OCI-LY7 (cell line): ENCODE measurements at regions not wholly inside any gene's neighbourhood (a gene's known extent, or its start where the extent isn't known, plus 50 kb on each side); places are given as distances from the start of the nearest gene placed in this dataset.
"Not testable (repeated sequence)": the region's sequence is repeated elsewhere in the genome, so short reads cannot be mapped to it uniquely, and the experiment has no call there.

Experiments used
- BruUV-seq: library from RNA; stranded (reverse); fragments of 400-500 nt; replicated peaks from 2 replicates; lab custom pipeline; 2021; lab: Mats Ljungman, UMichigan
- CTCF ChIA-PET: fragments of 300-600 bp; sonication (Branson Sonifier 250); formaldehyde crosslinking; loops from one replicate; lab custom pipeline; 2022; ENCODE audit warnings: antibody characterized with exemption; ENCODE audit not compliant: unreplicated experiment; lab: Charles Lee
- POLR2A ChIA-PET: fragments of 300-600 bp; sonication (Branson Sonifier 250); formaldehyde crosslinking; loops from one replicate; lab custom pipeline; 2022; ENCODE audit warnings: antibody characterized with exemption; lab: Charles Lee
- DNase-seq: peaks from one replicate; pipeline ENCODE4 v3.0.0-alpha.2; 2015; ENCODE audit warnings: low spot score
- H2AFZ ChIP-seq: fragments of 200-600 bp; sonication (generic), shearing (Covaris generic); 2 replicates; pipeline ENCODE4 v1.6.1; 2014; ENCODE audit warnings: mild to moderate bottlenecking, antibody characterized with exemption, low read length, moderate library complexity
- H3K27ac ChIP-seq: fragments of 200-600 bp; sonication (generic); 2 replicates; pipeline ENCODE4 v1.5.1; 2014; ENCODE audit warnings: mixed run types, low read depth, mild to moderate bottlenecking, moderate library complexity, low read length, inconsistent platforms; ENCODE audit not compliant: poor library complexity, severe bottlenecking
- H3K36me3 ChIP-seq: fragments of 200-600 bp; sonication (generic); 2 replicates; pipeline ENCODE4 v1.6.1; 2014; ENCODE audit warnings: mild to moderate bottlenecking, antibody characterized with exemption, low read length, moderate library complexity, mixed read lengths; ENCODE audit not compliant: insufficient read depth
- H3K4me1 ChIP-seq: fragments of 200-600 bp; sonication (generic); 2 replicates; pipeline ENCODE4 v1.5.1; 2014; ENCODE audit warnings: mild to moderate bottlenecking, low read length; ENCODE audit not compliant: insufficient read depth, poor library complexity, severe bottlenecking
- H3K4me2 ChIP-seq: fragments of 200-600 bp; sonication (generic); 2 replicates; pipeline ENCODE4 v1.6.1; 2014; ENCODE audit warnings: mild to moderate bottlenecking, low read length
- H3K4me3 ChIP-seq: fragments of 200-600 bp; sonication (generic); 2 replicates; pipeline ENCODE4 v1.5.1; 2014; ENCODE audit warnings: mild to moderate bottlenecking, low read depth, low read length; ENCODE audit not compliant: poor library complexity, severe bottlenecking
- H3K79me2 ChIP-seq: fragments of 200-600 bp; sonication (generic); 2 replicates; pipeline ENCODE4 v1.6.1; 2016; ENCODE audit warnings: low read depth, mild to moderate bottlenecking, low read length, moderate library complexity, mixed read lengths; ENCODE audit not compliant: insufficient read depth
- H3K9me2 ChIP-seq: fragments of 200-600 bp; sonication (generic); 2 replicates; pipeline ENCODE4 v1.6.1; 2016; ENCODE audit warnings: mild to moderate bottlenecking, low read length, mixed read lengths; ENCODE audit not compliant: insufficient read depth
- H3K9me3 ChIP-seq: fragments of 200-600 bp; sonication (generic); 2 replicates; pipeline ENCODE4 v1.6.1; 2014; ENCODE audit warnings: mild to moderate bottlenecking, mixed run types, low read length, mixed read lengths
- H4K20me1 ChIP-seq: fragments of 200-600 bp; sonication (generic); 2 replicates; pipeline ENCODE4 v1.6.1; 2014; ENCODE audit warnings: mild to moderate bottlenecking, antibody characterized with exemption, low read length, moderate library complexity, mixed read lengths; ENCODE audit not compliant: insufficient read depth
- EZH2phosphoT487 ChIP-seq: fragments of 200-600 bp; sonication (generic); IDR thresholded peaks from 2 replicates; pipeline ENCODE4 v1.6.1; 2018; ENCODE audit warnings: low read depth, borderline replicate concordance, mild to moderate bottlenecking, mixed run types, antibody characterized with exemption, low read length, moderate library complexity, mixed read lengths
- intact Hi-C: fragments of 100-400 bp; cut with micrococcal nuclease; formaldehyde crosslinking; loops from one replicate; pipeline ENCODE4 v1.10.0; 2022; ENCODE audit not compliant: unreplicated experiment
- TF ChIP-seq, protein P1 (sequence below): fragments of 200-600 bp; sonication (generic); conservative IDR thresholded peaks from 2 replicates; pipeline ENCODE4 v1.5.1; 2014; ENCODE audit warnings: mild to moderate bottlenecking, antibody characterized with exemption, low read length, moderate library complexity, mixed read lengths

DNA sequence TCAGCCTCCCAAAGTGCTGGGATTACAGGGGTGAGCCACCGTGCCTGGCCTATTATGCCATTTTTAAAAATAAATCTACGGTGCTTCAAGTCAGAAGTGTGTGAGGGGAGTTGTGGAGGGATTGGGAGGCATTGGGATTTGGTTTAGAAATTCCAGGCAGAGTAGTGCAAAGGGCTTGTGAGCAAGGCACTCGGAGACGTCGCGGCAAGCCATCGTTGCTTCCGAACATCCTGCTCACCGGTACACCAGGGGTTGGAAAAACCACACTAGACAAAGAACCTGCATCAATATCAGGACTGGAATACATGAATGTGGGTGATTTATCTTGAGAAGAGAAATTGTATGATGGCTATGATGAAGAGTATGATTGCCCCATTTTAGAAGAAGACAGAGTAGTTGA, 227.0 kb downstream of the ALG10 start:
- TF ChIP-seq, protein P1, sequence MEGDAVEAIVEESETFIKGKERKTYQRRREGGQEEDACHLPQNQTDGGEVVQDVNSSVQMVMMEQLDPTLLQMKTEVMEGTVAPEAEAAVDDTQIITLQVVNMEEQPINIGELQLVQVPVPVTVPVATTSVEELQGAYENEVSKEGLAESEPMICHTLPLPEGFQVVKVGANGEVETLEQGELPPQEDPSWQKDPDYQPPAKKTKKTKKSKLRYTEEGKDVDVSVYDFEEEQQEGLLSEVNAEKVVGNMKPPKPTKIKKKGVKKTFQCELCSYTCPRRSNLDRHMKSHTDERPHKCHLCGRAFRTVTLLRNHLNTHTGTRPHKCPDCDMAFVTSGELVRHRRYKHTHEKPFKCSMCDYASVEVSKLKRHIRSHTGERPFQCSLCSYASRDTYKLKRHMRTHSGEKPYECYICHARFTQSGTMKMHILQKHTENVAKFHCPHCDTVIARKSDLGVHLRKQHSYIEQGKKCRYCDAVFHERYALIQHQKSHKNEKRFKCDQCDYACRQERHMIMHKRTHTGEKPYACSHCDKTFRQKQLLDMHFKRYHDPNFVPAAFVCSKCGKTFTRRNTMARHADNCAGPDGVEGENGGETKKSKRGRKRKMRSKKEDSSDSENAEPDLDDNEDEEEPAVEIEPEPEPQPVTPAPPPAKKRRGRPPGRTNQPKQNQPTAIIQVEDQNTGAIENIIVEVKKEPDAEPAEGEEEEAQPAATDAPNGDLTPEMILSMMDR = no peak
- no peak for TF ChIP-seq EZH2phosphoT487
- POLR2A ChIA-PET = no interaction called here
- Histone ChIP-seq H2AFZ (no peak overlapping the region), H3K4me2 (no peak overlapping the region), H3K36me3 (no peaks in the 10 kb centered on the region), H4K20me1 (no peaks in the 10 kb centered on the region), H3K79me2 (no peaks in the 10 kb centered on the region), H3K4me1 (no peaks in the 10 kb centered on the region), H3K9me3 (no peaks in the 10 kb centered on the region), H3K4me3 (no peak overlapping the region), H3K9me2 (no peaks in the 10 kb centered on the region), H3K27ac (no peak overlapping the region)
- BruUV-seq = no TSS peak
- CTCF ChIA-PET = no interaction called here
- DNase-seq = no peak
- intact Hi-C loops = no loop called here

DNA sequence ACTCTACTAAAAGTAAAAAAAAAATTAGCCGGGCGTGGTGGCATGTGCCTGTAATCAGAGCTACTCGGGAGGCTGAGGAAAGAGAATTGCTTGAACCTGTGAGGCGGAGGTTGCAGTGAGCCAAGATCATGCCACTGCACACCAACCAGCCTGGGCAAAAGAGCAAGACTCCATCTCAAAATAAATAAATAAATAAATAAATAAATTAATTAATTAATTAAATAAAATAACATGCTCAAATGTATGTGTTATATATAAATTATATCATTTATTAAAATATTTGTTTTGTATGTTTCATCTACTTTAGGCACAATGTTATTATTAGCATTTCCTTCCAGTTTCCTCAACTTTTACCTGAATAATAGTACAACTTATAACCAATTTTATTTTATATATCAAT, 229.6 kb downstream of the ALG10 start:
- intact Hi-C loops, H3K9me2 ChIP-seq, H3K4me2 ChIP-seq, H4K20me1 ChIP-seq, H3K36me3 ChIP-seq, H3K4me3 ChIP-seq, H3K9me3 ChIP-seq, H2AFZ ChIP-seq, BruUV-seq, CTCF ChIA-PET, H3K79me2 ChIP-seq, DNase-seq, H3K27ac ChIP-seq, H3K4me1 ChIP-seq, POLR2A ChIA-PET: not testable (repeated sequence)

DNA sequence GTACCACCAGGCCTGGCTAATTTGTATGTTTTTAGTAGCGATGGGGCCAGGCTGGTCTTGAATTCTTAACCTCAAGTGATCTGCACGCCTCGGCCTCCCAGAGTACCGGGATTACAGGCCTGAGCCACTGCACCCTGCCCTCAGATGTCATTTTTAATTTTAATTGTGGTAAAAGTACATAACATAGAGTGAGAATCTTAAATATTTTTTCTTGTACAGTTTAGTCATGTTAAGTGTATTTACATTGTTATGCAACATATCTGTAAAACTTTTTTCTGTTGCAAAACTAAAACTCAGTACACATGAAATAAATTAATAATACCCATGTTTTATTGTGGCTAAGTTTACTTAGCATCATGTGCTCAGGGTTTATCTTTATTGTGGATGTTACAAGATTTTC, 231.4 kb downstream of the ALG10 start:
- Histone ChIP-seq H3K4me2 (no peak overlapping the region), H3K36me3 (no peaks in the 10 kb centered on the region), H3K79me2 (no peaks in the 10 kb centered on the region), H3K27ac (no peak overlapping the region), H2AFZ (no peak overlapping the region), H3K9me3 (no peaks in the 10 kb centered on the region), H4K20me1 (no peaks in the 10 kb centered on the region), H3K4me1 (no peaks in the 10 kb centered on the region), H3K4me3 (no peak overlapping the region), H3K9me2 (no peaks in the 10 kb centered on the region)
- CTCF ChIA-PET = no interaction called here
- intact Hi-C loops = no loop called here
- POLR2A ChIA-PET = no interaction called here
- DNase-seq = no peak
- no peak for TF ChIP-seq EZH2phosphoT487
- TF ChIP-seq, protein P1 = no peak
- no TSS peak for BruUV-seq
